K562 (cell line): ENCODE measurements at regions not wholly inside any gene's neighbourhood (a gene's known extent, or its start where the extent isn't known, plus 50 kb on each side); places are given as distances from the start of the nearest gene placed in this dataset.

ENCODE experiments used
- CCNT2 ChIP-seq: IDR thresholded peaks from 2 replicates; pipeline ENCODE4 v1.6.1; 2011; ENCODE audit warnings: borderline replicate concordance, low read depth, mild to moderate bottlenecking, moderate library complexity, mixed read lengths, low read length; ENCODE audit not compliant: insufficient read length; ENCODE audit errors: extremely low read depth
- MED1 ChIP-seq: sonication (generic); formaldehyde crosslinking; IDR thresholded peaks from 2 replicates; pipeline ENCODE4 v1.8.1; 2023; ENCODE audit warnings: missing genetic modification reagents, borderline replicate concordance
- RFX5 ChIP-seq: IDR thresholded peaks from 2 replicates; pipeline ENCODE4 v1.6.1; 2011; ENCODE audit warnings: low read depth, mild to moderate bottlenecking, improper control_type of control experiment, low read length
- SP1 ChIP-seq: sonication (generic); formaldehyde crosslinking; IDR thresholded peaks from 2 replicates; pipeline ENCODE4 v1.8.1; 2022; ENCODE audit warnings: mild to moderate bottlenecking, missing genetic modification reagents
- TF ChIP-seq, protein P1 (sequence below), 3 experiments: IDR thresholded peaks in 2 of 3; conservative IDR thresholded peaks in 1 of 3; 2 replicates each; pipeline ENCODE4 v1.5.1; 2011 to 2012; ENCODE audit warnings: low read length in 3 of 3, mild to moderate bottlenecking in 3 of 3, control low read depth in 2 of 3, improper control_type of control experiment in 1 of 3, inconsistent platforms in 1 of 3, low read depth in 1 of 3, mixed read lengths in 1 of 3, moderate library complexity in 1 of 3; ENCODE audit not compliant: insufficient read depth in 2 of 3
- TF ChIP-seq, protein P2 (sequence below), 2 experiments: fragments of 450-650 bp in 1 of 2; IDR thresholded peaks; 2 replicates each; pipeline ENCODE4 v1.6.1; 2011 to 2017; ENCODE audit warnings: low read depth in 2 of 2, antibody characterized with exemption in 1 of 2, borderline replicate concordance in 1 of 2, low read length in 1 of 2, mild to moderate bottlenecking in 1 of 2, mixed read lengths in 1 of 2; ENCODE audit not compliant: control insufficient read depth in 1 of 2

GRCh38 chr5:174563899-174564298, 160.5 kb upstream of the MSX2 start:
- TF ChIP-seq SP1 (CRISPR knock-in tag) (no peak), MED1 (CRISPR knock-in tag) (no peak), RFX5 (no peak), CCNT2 (no peak)
- TF ChIP-seq, protein P1, sequence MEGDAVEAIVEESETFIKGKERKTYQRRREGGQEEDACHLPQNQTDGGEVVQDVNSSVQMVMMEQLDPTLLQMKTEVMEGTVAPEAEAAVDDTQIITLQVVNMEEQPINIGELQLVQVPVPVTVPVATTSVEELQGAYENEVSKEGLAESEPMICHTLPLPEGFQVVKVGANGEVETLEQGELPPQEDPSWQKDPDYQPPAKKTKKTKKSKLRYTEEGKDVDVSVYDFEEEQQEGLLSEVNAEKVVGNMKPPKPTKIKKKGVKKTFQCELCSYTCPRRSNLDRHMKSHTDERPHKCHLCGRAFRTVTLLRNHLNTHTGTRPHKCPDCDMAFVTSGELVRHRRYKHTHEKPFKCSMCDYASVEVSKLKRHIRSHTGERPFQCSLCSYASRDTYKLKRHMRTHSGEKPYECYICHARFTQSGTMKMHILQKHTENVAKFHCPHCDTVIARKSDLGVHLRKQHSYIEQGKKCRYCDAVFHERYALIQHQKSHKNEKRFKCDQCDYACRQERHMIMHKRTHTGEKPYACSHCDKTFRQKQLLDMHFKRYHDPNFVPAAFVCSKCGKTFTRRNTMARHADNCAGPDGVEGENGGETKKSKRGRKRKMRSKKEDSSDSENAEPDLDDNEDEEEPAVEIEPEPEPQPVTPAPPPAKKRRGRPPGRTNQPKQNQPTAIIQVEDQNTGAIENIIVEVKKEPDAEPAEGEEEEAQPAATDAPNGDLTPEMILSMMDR (IDR thresholded peaks at IDR 0.05 in 2 of 3, conservative IDR thresholded peaks at IDR 0.05 in 1 of 3; ENCODE audit: insufficient read depth in 2 of 3, low read depth in 1 of 3, low read length in 3 of 3): no peak
- TF ChIP-seq, protein P2, sequence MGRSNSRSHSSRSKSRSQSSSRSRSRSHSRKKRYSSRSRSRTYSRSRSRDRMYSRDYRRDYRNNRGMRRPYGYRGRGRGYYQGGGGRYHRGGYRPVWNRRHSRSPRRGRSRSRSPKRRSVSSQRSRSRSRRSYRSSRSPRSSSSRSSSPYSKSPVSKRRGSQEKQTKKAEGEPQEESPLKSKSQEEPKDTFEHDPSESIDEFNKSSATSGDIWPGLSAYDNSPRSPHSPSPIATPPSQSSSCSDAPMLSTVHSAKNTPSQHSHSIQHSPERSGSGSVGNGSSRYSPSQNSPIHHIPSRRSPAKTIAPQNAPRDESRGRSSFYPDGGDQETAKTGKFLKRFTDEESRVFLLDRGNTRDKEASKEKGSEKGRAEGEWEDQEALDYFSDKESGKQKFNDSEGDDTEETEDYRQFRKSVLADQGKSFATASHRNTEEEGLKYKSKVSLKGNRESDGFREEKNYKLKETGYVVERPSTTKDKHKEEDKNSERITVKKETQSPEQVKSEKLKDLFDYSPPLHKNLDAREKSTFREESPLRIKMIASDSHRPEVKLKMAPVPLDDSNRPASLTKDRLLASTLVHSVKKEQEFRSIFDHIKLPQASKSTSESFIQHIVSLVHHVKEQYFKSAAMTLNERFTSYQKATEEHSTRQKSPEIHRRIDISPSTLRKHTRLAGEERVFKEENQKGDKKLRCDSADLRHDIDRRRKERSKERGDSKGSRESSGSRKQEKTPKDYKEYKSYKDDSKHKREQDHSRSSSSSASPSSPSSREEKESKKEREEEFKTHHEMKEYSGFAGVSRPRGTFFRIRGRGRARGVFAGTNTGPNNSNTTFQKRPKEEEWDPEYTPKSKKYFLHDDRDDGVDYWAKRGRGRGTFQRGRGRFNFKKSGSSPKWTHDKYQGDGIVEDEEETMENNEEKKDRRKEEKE (IDR thresholded peaks at IDR 0.05; ENCODE audit: borderline replicate concordance in 1 of 2, control insufficient read depth in 1 of 2, low read depth in 2 of 2, low read length in 1 of 2): no peak
